Amniotic stem cell (primary cell): ENCODE measurements at regions not wholly inside any gene's neighbourhood (a gene's known extent, or its start where the extent isn't known, plus 50 kb on each side); places are given as distances from the start of the nearest gene placed in this dataset.
"Not testable (repeated sequence)": the region's sequence is repeated elsewhere in the genome, so short reads cannot be mapped to it uniquely, and the experiment has no call there.

ENCODE experiments used
- DNase-seq: peaks from one replicate; lab custom pipeline; 2025; lab: John Stamatoyannopoulos, UW

GRCh38 chr15:39248204-39248603 is 332.7 kb upstream of the THBS1 start:
- DNase-seq, result no peak

GRCh38 chr15:39250001-39250400 is 330.9 kb upstream of the THBS1 start:
- no peak for DNase-seq

- no peak for DNase-seq
Observed at GRCh38 chr15:39250460-39251186, 330.3 kb upstream of the THBS1 start.

- no peak for DNase-seq
Observed at GRCh38 chr15:39251413-39252133, 329.3 kb upstream of the THBS1 start.

- no peak for DNase-seq
Observed at GRCh38 chr15:39252134-39252470, 328.8 kb upstream of the THBS1 start.

- no peak for DNase-seq
Observed at GRCh38 chr15:39253552-39253951, 327.3 kb upstream of the THBS1 start.

- DNase-seq, result no peak
Observed at GRCh38 chr15:39254181-39254580, 326.7 kb upstream of the THBS1 start.

- DNase-seq, result no peak
Observed at GRCh38 chr15:39255760-39256159, 325.1 kb upstream of the THBS1 start.

GRCh38 chr15:39260391-39260790 is 320.5 kb upstream of the THBS1 start:
- no peak for DNase-seq

GRCh38 chr15:39260791-39261190 is 320.1 kb upstream of the THBS1 start:
- no peak for DNase-seq

- DNase-seq, result not testable (repeated sequence)
Observed at GRCh38 chr15:39261397-39262183, 319.3 kb upstream of the THBS1 start.

GRCh38 chr15:39262995-39263772 is 317.7 kb upstream of the THBS1 start:
- DNase-seq, result not testable (repeated sequence)

- DNase-seq, result no peak
Observed at GRCh38 chr15:39265261-39265660, 315.6 kb upstream of the THBS1 start.

- DNase-seq, result no peak
Observed at GRCh38 chr15:39266890-39267289, 314.0 kb upstream of the THBS1 start.

- no peak for DNase-seq
Observed at GRCh38 chr15:39267685-39268084, 313.2 kb upstream of the THBS1 start.

GRCh38 chr15:39269352-39269751 is 311.5 kb upstream of the THBS1 start:
- DNase-seq, result no peak

GRCh38 chr15:39269821-39270220 is 311.1 kb upstream of the THBS1 start:
- no peak for DNase-seq

- no peak for DNase-seq
Observed at GRCh38 chr15:39270221-39270855, 310.5 kb upstream of the THBS1 start.

- DNase-seq, result peak; percentile 92
Observed at GRCh38 chr15:39270934-39271333, 309.9 kb upstream of the THBS1 start.

- DNase-seq, result no peak
Observed at GRCh38 chr15:39272901-39273300, 308.0 kb upstream of the THBS1 start.

- DNase-seq, result no peak
Observed at GRCh38 chr15:39273717-39274411, 307.0 kb upstream of the THBS1 start.
